HEK293T (cell line): ENCODE measurements at regions not wholly inside any gene's neighbourhood (a gene's known extent, or its start where the extent isn't known, plus 50 kb on each side); places are given as distances from the start of the nearest gene placed in this dataset.

Source experiments
- BHLHE40 ChIP-seq: fragments of 450-650 bp; IDR thresholded peaks from 2 replicates; pipeline ENCODE4 v1.6.1; 2016; ENCODE audit warnings: mild to moderate bottlenecking, moderate library complexity, borderline replicate concordance
- PKNOX1 ChIP-seq: fragments of 450-650 bp; IDR thresholded peaks from 2 replicates; pipeline ENCODE4 v1.6.1; 2016
- SP1 ChIP-seq: fragments of 450-650 bp; IDR thresholded peaks from 2 replicates; pipeline ENCODE4 v1.6.1; 2017
- SUZ12 ChIP-seq: fragments of 450-650 bp; IDR thresholded peaks from 2 replicates; pipeline ENCODE4 v1.6.1; 2016; ENCODE audit warnings: mild to moderate bottlenecking
- TARDBP ChIP-seq: fragments of 450-650 bp; IDR thresholded peaks from 2 replicates; pipeline ENCODE4 v1.6.1; 2016

DNA sequence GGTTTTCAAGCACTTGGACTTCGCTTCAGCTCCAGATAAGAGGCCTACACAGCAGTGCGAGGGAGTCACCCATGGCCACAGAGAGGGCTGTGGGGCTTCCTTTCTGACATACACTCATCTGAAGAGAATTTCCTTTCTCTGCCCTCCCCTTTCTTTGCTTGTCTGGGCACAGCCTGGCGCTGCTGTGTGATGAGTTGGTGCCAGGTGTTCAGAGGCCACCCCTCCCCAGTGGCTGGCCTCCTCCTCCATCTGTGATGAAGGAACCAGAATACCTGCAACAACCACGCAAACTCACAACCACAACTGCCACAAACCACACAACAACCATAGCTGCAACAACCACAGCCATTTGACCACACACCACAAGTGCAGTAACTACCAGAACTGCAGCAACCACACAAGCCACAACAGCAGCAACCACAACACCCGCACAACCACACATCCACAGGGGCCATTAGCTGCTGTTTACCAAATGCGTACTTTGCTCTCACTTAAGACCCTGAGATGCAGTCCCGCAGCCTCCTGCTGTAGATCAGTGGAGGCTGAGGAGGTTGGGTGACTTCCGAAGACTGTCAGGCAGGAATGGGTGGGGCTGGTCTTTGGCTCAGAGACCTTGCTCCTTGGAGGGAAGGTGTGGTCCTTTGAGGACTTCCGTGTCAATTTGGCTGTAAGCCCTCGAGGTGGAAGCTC lies 71.1 kb downstream of the IER5 start:
- TF ChIP-seq SUZ12 (no peak), TARDBP (no peak), BHLHE40 (no peak), SP1 (no peak), PKNOX1 (no peak)
